HK-2 (cell line): ENCODE measurements at regions not wholly inside any gene's neighbourhood (a gene's known extent, or its start where the extent isn't known, plus 50 kb on each side); places are given as distances from the start of the nearest gene placed in this dataset.
"Not testable (repeated sequence)": the region's sequence is repeated elsewhere in the genome, so short reads cannot be mapped to it uniquely, and the experiment has no call there.

Source experiments
- DNase-seq: peaks from one replicate; pipeline ENCODE4 v3.0.0-alpha.2; 2018; ENCODE audit not compliant: unreplicated experiment

- DNase-seq: no peak
Measured at GRCh38 chr21:25487046-25487594, 120.2 kb downstream of the MRPL39 start.

GRCh38 chr21:25485914-25486313, 121.4 kb downstream of the MRPL39 start:
- no peak for DNase-seq

- DNase-seq: no peak
Measured at GRCh38 chr21:25467896-25468295, 139.4 kb downstream of the MRPL39 start.

GRCh38 chr21:25467071-25467470, 140.2 kb downstream of the MRPL39 start:
- DNase-seq: not testable (repeated sequence)

- DNase-seq: no peak
Measured at GRCh38 chr21:25466470-25466869, 140.8 kb downstream of the MRPL39 start.

GRCh38 chr21:25465263-25465662, 142.0 kb downstream of the MRPL39 start:
- DNase-seq: no peak

GRCh38 chr21:25464275-25464674, 143.0 kb downstream of the MRPL39 start:
- no peak for DNase-seq

GRCh38 chr21:25462517-25462971, 144.7 kb downstream of the MRPL39 start:
- DNase-seq: no peak

- DNase-seq: no peak
Measured at GRCh38 chr21:25461725-25462124, 145.6 kb downstream of the MRPL39 start.

GRCh38 chr21:25459993-25460392, 147.3 kb downstream of the MRPL39 start:
- no peak for DNase-seq

GRCh38 chr21:25459365-25459764, 147.9 kb downstream of the MRPL39 start:
- DNase-seq: no peak

GRCh38 chr21:25458484-25458883, 148.8 kb downstream of the MRPL39 start:
- DNase-seq: no peak

- DNase-seq: no peak
Measured at GRCh38 chr21:25457946-25458345, 149.3 kb downstream of the MRPL39 start.

- no peak for DNase-seq
Measured at GRCh38 chr21:25457411-25457810, 149.9 kb downstream of the MRPL39 start.

- DNase-seq: no peak
Measured at GRCh38 chr21:25456672-25457071, 150.6 kb downstream of the MRPL39 start.

GRCh38 chr21:25453524-25453923, 153.8 kb downstream of the MRPL39 start:
- no peak for DNase-seq

GRCh38 chr21:25449950-25450349, 157.3 kb downstream of the MRPL39 start:
- no peak for DNase-seq

- no peak for DNase-seq
Measured at GRCh38 chr21:25441835-25442234, 165.4 kb downstream of the MRPL39 start.

- not testable (repeated sequence) for DNase-seq
Measured at GRCh38 chr21:25437465-25437864, 169.8 kb downstream of the MRPL39 start.

GRCh38 chr21:25428537-25428936, 178.7 kb downstream of the MRPL39 start:
- DNase-seq: no peak

- DNase-seq: no peak
Measured at GRCh38 chr21:25427828-25428227, 179.5 kb downstream of the MRPL39 start.

- DNase-seq: no peak
Measured at GRCh38 chr21:25426580-25426979, 180.7 kb downstream of the MRPL39 start.

- no peak for DNase-seq
Measured at GRCh38 chr21:25425156-25425555, 182.1 kb downstream of the MRPL39 start.

GRCh38 chr21:25424634-25425033, 182.6 kb downstream of the MRPL39 start:
- no peak for DNase-seq
